Stimulated activated CD8-positive, alpha-beta memory T cell treated with anti-CD3 and anti-CD28 coated beads, Interleukin-4, amount 100 ng/mL, for 48 hours (primary cell): ENCODE measurements at regions not wholly inside any gene's neighbourhood (a gene's known extent, or its start where the extent isn't known, plus 50 kb on each side); places are given as distances from the start of the nearest gene placed in this dataset.
"Not testable (repeated sequence)": the region's sequence is repeated elsewhere in the genome, so short reads cannot be mapped to it uniquely, and the experiment has no call there.

ENCODE experiments used
- DNase-seq: peaks from one replicate; pipeline ENCODE4 v3.0.0-alpha.2; 2020

- no peak for DNase-seq
Measured at GRCh38 chr4:103305355-103305754, 107.2 kb upstream of the CENPE start.

GRCh38 chr4:103303011-103303410, 104.9 kb upstream of the CENPE start:
- DNase-seq, result no peak

GRCh38 chr4:103292959-103293358, 94.8 kb upstream of the CENPE start:
- DNase-seq, result no peak

- DNase-seq, result no peak
Measured at GRCh38 chr4:103292373-103292772, 94.2 kb upstream of the CENPE start.

- DNase-seq, result no peak
Measured at GRCh38 chr4:103289186-103289585, 91.0 kb upstream of the CENPE start.

GRCh38 chr4:103272174-103272573, 74.0 kb upstream of the CENPE start:
- DNase-seq, result no peak

GRCh38 chr4:103268746-103269145, 70.6 kb upstream of the CENPE start:
- no peak for DNase-seq

GRCh38 chr4:103264905-103265304, 66.8 kb upstream of the CENPE start:
- no peak for DNase-seq

- not testable (repeated sequence) for DNase-seq
Measured at GRCh38 chr4:103256068-103256467, 57.9 kb upstream of the CENPE start.
